Stimulated activated naive B cell treated with anti-CD40 and anti-IgM and Interleukin-4, amounts not matched to agents 10 μg/mL and 1 μg/mL and 100 μg/mL, for 72 hours (primary cell): ENCODE measurements at regions not wholly inside any gene's neighbourhood (a gene's known extent, or its start where the extent isn't known, plus 50 kb on each side); places are given as distances from the start of the nearest gene placed in this dataset.

Source experiments
- ATAC-seq, 2 donors: fragments of 150-1000 bp; cut with Tn5 transposase; replicated peaks; 2 replicates each; pipeline ENCODE4 v1.10.0; 2021; ENCODE audit warnings: moderate library complexity in 1 of 2
- DNase-seq: peaks from one replicate; pipeline ENCODE4 v3.0.0; 2021
- H3K27ac Mint-ChIP-seq: one replicate; pipeline ENCODE4 v1.8.0; 2022; ENCODE audit warnings: mild to moderate bottlenecking, mixed read lengths
- H3K27me3 Mint-ChIP-seq, 2 donors: one replicate each; pipeline ENCODE4 v1.8.0; 2022; ENCODE audit warnings: mixed read lengths in 2 of 2
- H3K36me3 Mint-ChIP-seq, 2 donors: one replicate each; pipeline ENCODE4 v1.8.0; 2022; ENCODE audit warnings: mixed read lengths in 2 of 2, mild to moderate bottlenecking in 1 of 2
- H3K4me1 Mint-ChIP-seq, 2 donors: one replicate each; pipeline ENCODE4 v1.8.0; 2022; ENCODE audit warnings: mixed read lengths in 2 of 2, mild to moderate bottlenecking in 1 of 2
- H3K4me3 Mint-ChIP-seq, 2 donors: one replicate each; pipeline ENCODE4 v1.8.0; 2022; ENCODE audit warnings: mild to moderate bottlenecking in 2 of 2, mixed read lengths in 2 of 2, moderate library complexity in 1 of 2
- H3K9me3 Mint-ChIP-seq, 2 donors: one replicate each; pipeline ENCODE4 v1.8.0; 2022; ENCODE audit warnings: mixed read lengths in 2 of 2, mild to moderate bottlenecking in 1 of 2

DNA sequence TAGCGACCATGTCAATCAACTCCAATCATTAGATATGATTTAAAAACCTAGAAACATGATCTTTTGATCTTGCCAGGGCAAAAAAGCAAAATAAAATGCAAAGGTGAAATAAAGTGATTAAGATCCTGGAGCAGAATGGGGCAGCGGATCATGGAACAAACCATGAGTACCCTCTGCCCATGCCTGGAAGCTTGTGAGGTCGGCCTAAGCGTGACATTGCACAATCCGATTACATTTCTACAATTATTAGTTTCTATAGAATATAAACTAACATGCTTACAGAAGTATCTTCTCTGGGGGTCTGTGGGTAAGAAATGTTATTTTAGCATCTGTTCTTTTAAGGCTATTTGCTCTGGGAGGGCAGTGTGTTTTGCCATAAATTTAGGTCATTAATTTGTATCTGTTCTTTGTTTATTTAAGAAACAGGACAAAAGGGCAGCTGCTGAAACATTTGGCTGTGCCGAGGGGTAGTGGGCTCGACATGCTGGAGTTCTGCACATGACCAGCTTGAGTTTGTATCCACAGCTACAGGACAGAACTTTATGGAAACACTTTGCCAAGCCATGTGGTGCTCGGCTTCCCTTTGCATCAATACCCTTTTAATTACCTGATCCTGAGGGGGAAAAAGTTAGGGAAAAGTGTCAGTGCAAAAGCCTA lies 55.9 kb downstream of the ZBTB18 start:
- Mint-ChIP-seq H3K27ac (no peak overlapping the region), H3K36me3 (no peaks in the 10 kb centered on the region), H3K9me3 (no peaks in the 10 kb centered on the region), H3K4me3 (no peak overlapping the region), H3K27me3 (peaks cover 6 to 14% of the 10 kb centered on the region in 2 donors), H3K4me1 (peaks cover 7 to 15% of the 10 kb centered on the region in 2 donors)
- DNase-seq (no peak), ATAC-seq (no peak)

DNA sequence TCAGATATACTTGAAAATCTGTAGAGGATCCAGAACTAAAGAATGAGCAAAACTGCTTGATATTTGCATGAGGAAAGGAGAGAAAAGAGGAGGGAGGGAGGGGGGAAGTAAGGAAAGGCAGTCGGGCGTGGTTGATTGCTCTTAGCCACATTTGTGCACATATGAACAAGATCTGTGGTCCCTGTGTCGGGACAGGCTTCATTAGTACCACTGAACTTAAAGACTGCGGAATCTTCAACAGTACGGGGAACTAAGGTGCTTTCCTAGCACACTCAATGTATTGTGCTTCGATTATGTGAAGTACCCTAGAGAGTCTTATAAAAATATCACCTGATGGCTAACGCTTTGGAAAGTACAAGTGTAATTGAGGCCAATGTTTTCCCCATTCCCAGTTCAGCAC lies 59.9 kb downstream of the ZBTB18 start:
- Mint-ChIP-seq H3K27me3 (no peaks in the 10 kb centered on the region), H3K4me1 (peaks cover 7 to 15% of the 10 kb centered on the region in 2 donors), H3K4me3 (no peak overlapping the region), H3K36me3 (no peaks in the 10 kb centered on the region), H3K27ac (no peak overlapping the region), H3K9me3 (no peaks in the 10 kb centered on the region)
- DNase-seq: no peak
- ATAC-seq: peak; percentile 63 to 90

GRCh38 chr1:244112041-244112440 lies 61.0 kb downstream of the ZBTB18 start:
- H3K36me3 Mint-ChIP-seq: peaks cover 0 to 4% of the 10 kb centered on the region in 2 donors
- no peak for ATAC-seq
- no peak for DNase-seq
- no peak overlapping the region for H3K27ac Mint-ChIP-seq
- H3K9me3 Mint-ChIP-seq: peaks cover 0 to 3% of the 10 kb centered on the region in 2 donors
- H3K4me3 Mint-ChIP-seq: no peak overlapping the region
- peaks cover 0 to 4% of the 10 kb centered on the region in 2 donors for H3K27me3 Mint-ChIP-seq
- peaks cover 7 to 15% of the 10 kb centered on the region in 2 donors for H3K4me1 Mint-ChIP-seq

DNA sequence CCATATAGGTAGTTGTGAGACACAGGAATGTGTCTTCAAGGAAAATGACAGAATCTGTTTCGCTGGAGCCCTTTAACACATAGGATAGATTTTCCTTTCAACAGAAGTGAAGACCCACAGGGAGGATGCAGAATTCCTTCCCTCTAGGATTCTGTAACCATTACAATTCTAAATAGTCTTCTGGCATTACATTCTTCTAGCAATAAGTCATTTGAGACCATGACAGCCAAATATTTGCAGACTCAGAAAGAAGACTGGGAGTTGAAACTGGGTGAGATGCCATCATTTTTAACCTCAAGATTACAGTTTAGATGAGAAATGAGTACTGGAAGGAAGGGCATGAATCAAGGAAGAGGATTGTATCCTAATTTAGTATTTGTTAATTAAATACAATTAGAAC lies 61.6 kb downstream of the ZBTB18 start:
- Mint-ChIP-seq H3K27me3 (peaks cover 1 to 4% of the 10 kb centered on the region in 2 donors), H3K4me3 (no peak overlapping the region), H3K4me1 (peaks cover 7 to 15% of the 10 kb centered on the region in 2 donors), H3K27ac (no peak overlapping the region), H3K9me3 (peaks cover 0 to 3% of the 10 kb centered on the region in 2 donors), H3K36me3 (peaks cover 0 to 4% of the 10 kb centered on the region in 2 donors)
- DNase-seq: no peak
- no peak for ATAC-seq

DNA sequence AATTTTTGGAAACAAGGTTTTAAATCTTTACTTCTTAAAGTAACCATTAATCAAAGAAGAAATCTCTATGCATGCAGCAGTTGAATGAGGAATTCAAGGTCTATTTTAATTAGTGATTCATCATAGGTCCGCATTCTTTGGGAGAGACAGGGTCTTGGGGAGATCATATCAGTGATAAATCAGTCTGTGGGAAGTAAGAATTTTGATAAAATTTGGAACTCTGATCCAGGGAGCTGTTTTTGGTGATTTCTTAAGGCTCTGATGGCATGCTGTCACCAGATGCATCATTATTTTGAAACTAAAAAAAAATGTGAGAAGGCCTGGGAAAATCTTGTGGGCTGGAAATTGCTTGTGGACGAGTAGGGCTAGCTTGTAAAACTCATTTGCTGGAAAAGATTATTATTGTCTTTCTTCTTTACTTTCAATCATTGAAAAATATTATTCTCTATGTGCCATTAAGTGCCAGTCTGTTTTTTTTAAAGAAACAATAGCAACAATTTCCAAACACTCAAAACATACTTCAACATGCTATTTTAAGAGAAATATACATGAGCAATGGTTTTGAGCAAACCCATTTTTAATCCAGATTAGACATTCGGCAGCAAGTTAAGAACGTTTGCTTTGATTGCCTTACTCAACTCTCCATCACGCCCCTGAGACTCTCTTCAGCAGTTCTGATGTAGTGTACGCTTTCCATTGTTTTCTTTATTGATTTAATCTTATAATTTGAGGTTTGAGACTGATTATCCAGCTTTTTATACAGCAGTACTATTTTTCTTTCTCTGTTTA lies 62.6 kb downstream of the ZBTB18 start:
- Mint-ChIP-seq H3K4me3 (no peak overlapping the region), H3K4me1 (peaks cover 7 to 15% of the 10 kb centered on the region in 2 donors), H3K36me3 (peaks cover 0 to 4% of the 10 kb centered on the region in 2 donors), H3K27me3 (peaks cover 9 to 10% of the 10 kb centered on the region in 2 donors), H3K9me3 (peaks cover 0 to 3% of the 10 kb centered on the region in 2 donors), H3K27ac (no peak overlapping the region)
- DNase-seq: no peak
- no peak for ATAC-seq

- Mint-ChIP-seq H3K9me3 (peaks cover 0 to 3% of the 10 kb centered on the region in 2 donors), H3K27me3 (peaks cover 9 to 20% of the 10 kb centered on the region in 2 donors)
- no peak for DNase-seq
Measured at GRCh38 chr1:244114892-244115291, 63.8 kb downstream of the ZBTB18 start.

DNA sequence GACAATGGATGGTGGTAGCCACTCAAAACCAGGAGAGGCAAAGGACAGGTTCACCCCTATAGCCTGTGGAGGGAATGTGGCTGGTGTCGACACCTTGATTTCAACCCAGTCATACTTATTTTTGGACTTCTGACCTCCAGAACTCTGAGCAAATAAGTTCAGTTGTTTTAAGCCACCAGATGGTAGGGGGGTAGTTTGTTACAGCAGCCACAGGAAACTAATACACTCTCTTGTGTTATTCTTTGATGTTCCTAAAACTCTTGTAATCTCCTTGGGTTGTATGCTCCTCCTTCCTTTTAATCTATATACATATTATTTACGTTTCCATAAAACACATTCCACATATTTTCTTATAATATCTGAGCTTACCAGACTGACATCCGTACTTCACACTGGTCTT lies 65.9 kb downstream of the ZBTB18 start:
- DNase-seq: no peak
- H3K27me3 Mint-ChIP-seq: peaks cover 9 to 22% of the 10 kb centered on the region in 2 donors
- peaks cover 0 to 4% of the 10 kb centered on the region in 2 donors for H3K36me3 Mint-ChIP-seq
- ATAC-seq: no peak
- no peaks in the 10 kb centered on the region for H3K4me1 Mint-ChIP-seq
- no peak overlapping the region for H3K4me3 Mint-ChIP-seq
- H3K9me3 Mint-ChIP-seq: peaks cover 0 to 3% of the 10 kb centered on the region in 2 donors
- H3K27ac Mint-ChIP-seq: no peak overlapping the region

More at GRCh38 chr1:244114892-244115291, 63.8 kb downstream of the ZBTB18 start:
- H3K4me3 Mint-ChIP-seq: no peak overlapping the region
- ATAC-seq: no peak
- peaks cover 0 to 4% of the 10 kb centered on the region in 2 donors for H3K36me3 Mint-ChIP-seq
- H3K27ac Mint-ChIP-seq: no peak overlapping the region
- H3K4me1 Mint-ChIP-seq: peaks cover 7 to 15% of the 10 kb centered on the region in 2 donors

DNA sequence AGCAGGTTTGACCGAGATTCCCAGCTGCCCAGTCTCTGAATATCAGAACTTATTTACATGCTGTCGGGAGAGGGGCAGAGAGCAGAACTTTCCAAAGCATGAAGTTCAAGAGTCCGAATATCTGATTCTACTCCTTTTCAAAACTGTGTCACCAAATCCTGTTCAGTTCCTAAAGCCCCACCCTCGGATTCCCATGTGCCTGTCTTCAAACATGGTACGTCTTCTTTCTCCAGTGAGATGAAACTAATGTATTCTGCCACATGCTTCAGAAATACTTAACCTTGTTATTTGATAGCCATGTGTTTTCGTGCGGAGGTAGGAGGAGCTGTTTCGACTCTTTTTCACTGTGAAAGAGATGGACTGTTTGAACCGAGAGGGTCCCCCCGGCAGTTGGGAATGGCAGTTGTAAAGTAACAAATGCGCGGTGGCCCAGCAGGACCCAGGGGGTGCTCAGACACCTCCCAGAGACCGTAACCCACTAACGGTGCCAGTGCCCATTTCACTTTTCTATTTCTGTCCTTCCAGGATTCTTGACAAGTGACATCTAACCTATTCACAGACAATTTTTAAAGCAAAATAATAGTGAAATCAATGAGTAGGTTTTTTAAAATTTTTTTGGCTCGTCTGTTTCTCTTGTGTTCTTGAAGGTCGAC lies 67.2 kb downstream of the ZBTB18 start:
- ATAC-seq (no peak), DNase-seq (no peak)
- H3K27me3 Mint-ChIP-seq: peaks cover 11 to 22% of the 10 kb centered on the region in 2 donors
- peaks cover 0 to 3% of the 10 kb centered on the region in 2 donors for H3K9me3 Mint-ChIP-seq
- peaks cover 0 to 4% of the 10 kb centered on the region in 2 donors for H3K36me3 Mint-ChIP-seq
- no peak overlapping the region for H3K4me3 Mint-ChIP-seq
- no peak overlapping the region for H3K27ac Mint-ChIP-seq
- no peaks in the 10 kb centered on the region for H3K4me1 Mint-ChIP-seq

DNA sequence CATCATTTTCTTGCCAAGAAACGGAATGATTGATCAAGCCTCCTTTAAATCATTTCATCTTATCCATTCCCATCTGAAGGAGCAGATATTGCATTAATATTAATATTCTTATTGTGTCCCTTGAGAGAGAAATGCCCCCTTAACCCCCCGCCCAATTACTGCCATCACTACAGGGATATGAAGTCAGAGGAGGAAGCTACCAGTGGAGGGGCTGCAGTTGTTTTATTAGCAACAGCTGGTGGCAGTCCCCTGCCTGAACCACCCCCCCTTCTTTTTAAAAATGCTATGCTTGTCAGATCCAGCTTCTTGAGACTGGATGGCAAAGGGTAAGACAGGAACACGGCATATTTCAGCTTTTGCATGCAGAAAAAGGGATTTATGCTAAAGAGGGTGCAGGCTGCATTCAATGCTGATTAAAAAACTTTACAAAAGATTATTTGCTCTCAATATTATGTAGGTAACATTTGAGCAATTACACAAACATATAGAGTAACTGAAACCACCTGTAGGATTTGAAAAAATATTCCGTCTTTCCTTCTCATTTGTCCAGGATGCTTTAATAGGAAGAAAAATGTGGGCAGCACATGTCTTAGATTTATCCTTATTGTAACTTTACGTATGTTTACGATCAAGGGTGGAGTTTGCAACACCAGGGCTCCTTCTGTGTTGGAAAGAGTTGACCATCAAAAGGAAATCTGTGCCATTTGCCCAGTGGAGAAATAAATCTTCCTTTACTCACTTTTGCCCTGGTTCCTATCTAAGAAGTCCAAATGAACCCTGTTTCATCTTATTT lies 77.7 kb downstream of the ZBTB18 start:
- DNase-seq (no peak), ATAC-seq (no peak)
- Mint-ChIP-seq H3K27me3 (peaks cover 6 to 9% of the 10 kb centered on the region in 2 donors), H3K27ac (no peak overlapping the region), H3K4me1 (peaks cover 0 to 2% of the 10 kb centered on the region in 2 donors), H3K4me3 (no peak overlapping the region), H3K9me3 (peaks cover 2 to 3% of the 10 kb centered on the region in 2 donors), H3K36me3 (no peaks in the 10 kb centered on the region)

DNA sequence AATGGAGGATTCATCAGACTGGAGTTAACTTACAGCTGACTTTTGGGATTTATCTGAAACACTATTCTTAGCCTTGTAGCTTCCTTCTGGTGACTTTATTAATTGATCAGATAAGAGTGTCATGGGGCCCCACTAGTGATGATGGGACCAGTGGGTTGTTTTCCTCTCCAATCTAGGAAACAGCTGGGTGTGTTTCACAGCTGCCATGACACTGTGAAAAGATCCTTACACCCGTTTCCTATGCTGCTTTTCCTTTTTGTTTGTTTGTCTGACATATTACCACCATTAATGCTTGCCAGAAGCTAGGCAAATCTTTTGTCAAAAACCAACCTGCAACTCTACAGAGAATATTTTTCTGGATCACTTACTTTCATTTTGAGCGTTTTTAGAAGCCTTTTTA lies 86.2 kb downstream of the ZBTB18 start:
- H3K4me1 Mint-ChIP-seq: peaks cover 7 to 11% of the 10 kb centered on the region in 2 donors
- no peak for DNase-seq
- peaks cover 0 to 2% of the 10 kb centered on the region in 2 donors for H3K9me3 Mint-ChIP-seq
- peaks cover 20 to 26% of the 10 kb centered on the region in 2 donors for H3K27me3 Mint-ChIP-seq
- H3K4me3 Mint-ChIP-seq: peak overlapping the region; percentile 36 to 44
- no peak for ATAC-seq
- peak overlapping the region; percentile 51 for H3K27ac Mint-ChIP-seq
- H3K36me3 Mint-ChIP-seq: peaks cover 0 to 4% of the 10 kb centered on the region in 2 donors

DNA sequence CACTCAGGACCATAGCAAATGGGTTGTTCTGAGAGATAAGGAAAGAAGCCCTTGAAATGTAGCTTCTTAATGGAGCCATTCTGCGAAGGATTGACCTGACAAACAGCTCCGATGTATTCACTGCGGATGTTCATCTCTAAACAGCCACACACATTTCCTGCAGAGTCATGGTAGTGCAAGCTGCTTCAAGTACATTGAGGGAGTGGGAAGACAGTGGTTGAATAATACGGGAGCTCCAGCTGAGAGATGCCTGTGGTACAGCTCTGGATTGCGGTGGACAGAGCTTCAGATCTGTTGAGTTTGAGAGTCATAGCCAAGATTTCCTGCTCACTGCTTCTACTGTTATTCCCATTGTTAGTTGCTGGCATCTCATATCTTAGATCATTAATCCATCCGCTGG lies 86.6 kb downstream of the ZBTB18 start:
- ATAC-seq (no peak), DNase-seq (no peak)
- H3K36me3 Mint-ChIP-seq: peaks cover 0 to 4% of the 10 kb centered on the region in 2 donors
- peak overlapping the region; percentile 51 for H3K27ac Mint-ChIP-seq
- H3K9me3 Mint-ChIP-seq: peaks cover 0 to 2% of the 10 kb centered on the region in 2 donors
- H3K4me1 Mint-ChIP-seq: peaks cover 7 to 11% of the 10 kb centered on the region in 2 donors
- H3K4me3 Mint-ChIP-seq: peak overlapping the region; percentile 36 to 44
- peaks cover 20 to 26% of the 10 kb centered on the region in 2 donors for H3K27me3 Mint-ChIP-seq

- Mint-ChIP-seq H3K9me3 (peaks cover 0 to 2% of the 10 kb centered on the region in 2 donors), H3K4me3 (no peak overlapping the region), H3K27ac (no peak overlapping the region), H3K4me1 (peaks cover 7 to 11% of the 10 kb centered on the region in 2 donors), H3K27me3 (peaks cover 20 to 26% of the 10 kb centered on the region in 2 donors), H3K36me3 (peaks cover 0 to 4% of the 10 kb centered on the region in 2 donors)
- ATAC-seq: no peak
- no peak for DNase-seq
Measured at GRCh38 chr1:244138399-244138798, 87.3 kb downstream of the ZBTB18 start.

GRCh38 chr1:244139655-244140054 lies 88.6 kb downstream of the ZBTB18 start:
- Mint-ChIP-seq H3K27ac (no peak overlapping the region), H3K27me3 (peaks cover 20 to 26% of the 10 kb centered on the region in 2 donors), H3K9me3 (peaks cover 0 to 2% of the 10 kb centered on the region in 2 donors), H3K4me3 (no peak overlapping the region), H3K36me3 (peaks cover 0 to 4% of the 10 kb centered on the region in 2 donors), H3K4me1 (peaks cover 9 to 11% of the 10 kb centered on the region in 2 donors)
- DNase-seq: no peak
- ATAC-seq: no peak
